ENCODE measurements at regions not wholly inside any gene's neighbourhood (a gene's known extent, or its start where the extent isn't known, plus 50 kb on each side); places are given as distances from the start of the nearest gene placed in this dataset.

GRCh38 chr14:22040781-22041125 is 367.1 kb upstream of the OR4E1 start:
- DNase-seq (ENCODE audit: low read depth in 1 of 2, low spot score in 2 of 2) (no peak), FAIRE-seq (no peak)
- Histone ChIP-seq H3K9ac (replicated peaks in 1 of 4; ENCODE audit: extremely low read depth in 1 of 4, low read depth in 3 of 4, low read length in 3 of 4) (no peak overlapping the region), H3K9me3 (ENCODE audit: insufficient read depth in 2 of 2, low read depth in 1 of 2, low read length in 1 of 2) (no peaks in the 10 kb centered on the region), H2BK15ac (ENCODE audit: low read length) (no peak overlapping the region), H3K27ac (ENCODE audit: low read depth, low read length) (no peak overlapping the region), H3K14ac (ENCODE audit: insufficient read length) (no peak overlapping the region), H3K23me2 (ENCODE audit: low read depth, low read length) (no peaks in the 10 kb centered on the region), H3K4me1 (replicated peaks in 1 of 4; ENCODE audit: control insufficient read depth in 3 of 4, insufficient read depth in 4 of 4, low read length in 3 of 4) (no peaks in the 10 kb centered on the region), H3K4me2 (ENCODE audit: insufficient read depth in 1 of 2, low read depth in 2 of 2, low read length in 2 of 2) (no peak overlapping the region), H3K27me3 (replicated peaks in 1 of 4; ENCODE audit: control insufficient read depth in 3 of 4, extremely low read depth in 1 of 4, insufficient read depth in 3 of 4, low read length in 3 of 4) (no peaks in the 10 kb centered on the region), H3K79me1 (ENCODE audit: low read depth, low read length) (no peaks in the 10 kb centered on the region), H2BK5ac (ENCODE audit: low read depth, low read length) (no peak overlapping the region), H4K20me1 (replicated peaks in 1 of 2; ENCODE audit: control insufficient read depth in 1 of 2, insufficient read depth in 2 of 2, low read length in 2 of 2) (no peaks in the 10 kb centered on the region), H3K4ac (replicated peaks; ENCODE audit: insufficient read length, low read depth, low read length) (no peak overlapping the region), H2BK12ac (ENCODE audit: low read depth, low read length) (no peak overlapping the region), H2AK5ac (ENCODE audit: low read depth, low read length) (no peak overlapping the region), H2AFZ (ENCODE audit: low read length) (no peak overlapping the region), H3K18ac (ENCODE audit: extremely low read depth, low read length) (no peak overlapping the region), H3K79me2 (ENCODE audit: control insufficient read depth in 1 of 2, insufficient read depth in 2 of 2, low read length in 2 of 2) (no peaks in the 10 kb centered on the region), H2BK120ac (replicated peaks; ENCODE audit: low read depth, low read length) (no peak overlapping the region), H4K8ac (ENCODE audit: extremely low read depth, insufficient read depth, low read length) (no peak overlapping the region), H3K56ac (replicated peaks; ENCODE audit: insufficient read length, low read depth, low read length) (no peak overlapping the region), H4K91ac (replicated peaks; ENCODE audit: insufficient read length, low read length) (no peak overlapping the region), H3K4me3 (ENCODE audit: extremely low read depth in 1 of 4, insufficient read depth in 2 of 4, low read depth in 3 of 4, low read length in 4 of 4) (no peak overlapping the region), H4K5ac (ENCODE audit: insufficient read length, low read depth, low read length) (no peak overlapping the region), H3K36me3 (ENCODE audit: control insufficient read depth in 2 of 4, insufficient read depth in 4 of 4, low read length in 3 of 4) (no peaks in the 10 kb centered on the region), H2BK20ac (ENCODE audit: low read length) (no peak overlapping the region), H3K23ac (ENCODE audit: insufficient read length) (no peak overlapping the region)
- WGBS, 2 experiments (ENCODE audit: extremely low coverage in 1 of 2, insufficient coverage in 1 of 2, insufficient read length in 1 of 2, insufficient replicate concordance in 2 of 2, low coverage in 1 of 2, low lambda C conversion rate in 2 of 2, missing lambda C conversion rate in 1 of 2) = 94% methylated on average over 3 of the region's 3 CpGs; no CpG with 5 or more reads in 1 of the 2 experiments
- ChIA-PET POLR2A (ENCODE audit: partially characterized antibody) (no interaction called here), CTCF (ENCODE audit: partially characterized antibody) (interaction anchor here (0.6 to 2.8 kb wide), 27 partner anchors 8 to 894 kb away, joined by 3 to 29 read pairs (median 4); no protein-coding TSS in a partner anchor)
- no peak for TF ChIP-seq CBX8 (IDR thresholded peaks at IDR 0.05; ENCODE audit: borderline replicate concordance, low read depth, low read length)
- TF ChIP-seq SP2 (IDR thresholded peaks at IDR 0.05; ENCODE audit: low read length) = no peak
- TF ChIP-seq JUND (IDR thresholded peaks at IDR 0.05; ENCODE audit: low read length) = no peak
- TF ChIP-seq POLR2AphosphoS5 (IDR thresholded peaks at IDR 0.05; ENCODE audit: low read depth, low read length) = no peak
- TF ChIP-seq RBBP5 (IDR thresholded peaks at IDR 0.05; ENCODE audit: borderline replicate concordance, low read depth, low read length) = no peak
- TF ChIP-seq ATF3 (IDR thresholded peaks at IDR 0.05; ENCODE audit: insufficient read depth, low read depth, low read length) = no peak
- no peak for TF ChIP-seq JUN (IDR thresholded peaks at IDR 0.05; ENCODE audit: low read depth, low read length)
- TF ChIP-seq ATF2 (IDR thresholded peaks at IDR 0.05; ENCODE audit: low read length) = no peak
- TF ChIP-seq CHD2 (IDR thresholded peaks at IDR 0.05; ENCODE audit: low read length) = no peak
- no peak for TF ChIP-seq KDM5A (IDR thresholded peaks at IDR 0.05; ENCODE audit: low read length)
- no peak for TF ChIP-seq BCL11A (IDR thresholded peaks at IDR 0.05; ENCODE audit: low read depth in 2 of 2, low read length in 2 of 2)
- no peak for TF ChIP-seq FOSL1 (IDR thresholded peaks at IDR 0.05; ENCODE audit: insufficient read depth, low read depth, low read length)
- TF ChIP-seq CHD1 (IDR thresholded peaks at IDR 0.05; ENCODE audit: low read depth, low read length) = no peak
